Mesenchymal stem cell (in vitro differentiated cells and primary cell): ENCODE measurements at regions not wholly inside any gene's neighbourhood (a gene's known extent, or its start where the extent isn't known, plus 50 kb on each side); places are given as distances from the start of the nearest gene placed in this dataset.

Source experiments
- DNase-seq: peaks from one replicate; pipeline ENCODE4 v3.0.0-alpha.2; 2013
- H2AFZ ChIP-seq: one replicate; pipeline ENCODE4 v1.6.1; 2013; ENCODE audit warnings: low read depth, mild to moderate bottlenecking, control low read depth, inconsistent platforms, low read length, moderate library complexity
- H2AK5ac ChIP-seq: 2 replicates; pipeline ENCODE4 v1.6.1; 2013; ENCODE audit warnings: low read length, moderate library complexity, mild to moderate bottlenecking, inconsistent platforms; ENCODE audit not compliant: severe bottlenecking
- H2BK120ac ChIP-seq: one replicate; pipeline ENCODE4 v1.6.1; 2013; ENCODE audit warnings: low read depth, mild to moderate bottlenecking, inconsistent platforms, low read length, moderate library complexity
- H2BK12ac ChIP-seq, 2 experiments: one replicate each; pipeline ENCODE4 v1.6.1; 2013; ENCODE audit warnings: inconsistent platforms in 2 of 2, low read length in 2 of 2, mild to moderate bottlenecking in 2 of 2, moderate library complexity in 2 of 2, control low read depth in 1 of 2
- H2BK15ac ChIP-seq: one replicate; pipeline ENCODE4 v1.6.1; 2013; ENCODE audit warnings: mild to moderate bottlenecking, low read depth, inconsistent platforms; ENCODE audit not compliant: poor library complexity, severe bottlenecking
- H2BK5ac ChIP-seq: 2 replicates; pipeline ENCODE4 v1.6.1; 2013; ENCODE audit warnings: low read depth, mild to moderate bottlenecking, low read length, control low read depth, inconsistent platforms; ENCODE audit not compliant: poor library complexity, severe bottlenecking
- H3K14ac ChIP-seq, 2 experiments: one replicate each; pipeline ENCODE4 v1.6.1; 2013; ENCODE audit warnings: inconsistent platforms in 2 of 2, low read length in 2 of 2, control low read depth in 1 of 2, mild to moderate bottlenecking in 1 of 2, moderate library complexity in 1 of 2
- H3K18ac ChIP-seq, 2 experiments: one replicate each; pipeline ENCODE4 v1.6.1; 2013; ENCODE audit warnings: inconsistent platforms in 2 of 2, low read length in 2 of 2, control low read depth in 1 of 2, low read depth in 1 of 2, mild to moderate bottlenecking in 1 of 2
- H3K23ac ChIP-seq, 2 experiments: one replicate each; pipeline ENCODE4 v1.6.1; 2013; ENCODE audit warnings: inconsistent platforms in 2 of 2, low read length in 2 of 2, mild to moderate bottlenecking in 2 of 2, moderate library complexity in 2 of 2, control low read depth in 1 of 2
- H3K27ac ChIP-seq: 2 replicates; pipeline ENCODE4 v1.5.1; 2013; ENCODE audit warnings: mild to moderate bottlenecking, moderate library complexity, low read length, control low read depth, inconsistent platforms; ENCODE audit not compliant: poor library complexity, severe bottlenecking
- H3K27me3 ChIP-seq, 2 experiments: 2 replicates each; pipeline versions ENCODE4 v1.6.1 to v1.7.0; 2013; ENCODE audit warnings: low read length in 2 of 2, mild to moderate bottlenecking in 2 of 2, moderate library complexity in 2 of 2, control low read depth in 1 of 2, inconsistent platforms in 1 of 2; ENCODE audit not compliant: control insufficient read depth in 1 of 2, insufficient read depth in 1 of 2
- H3K36me3 ChIP-seq, 2 experiments: 2 replicates each; pipeline versions ENCODE4 v1.6.1 to v1.7.0; 2013; ENCODE audit warnings: low read length in 2 of 2, control low read depth in 1 of 2, inconsistent platforms in 1 of 2, low read depth in 1 of 2, mild to moderate bottlenecking in 1 of 2; ENCODE audit not compliant: insufficient read depth in 2 of 2, control insufficient read depth in 1 of 2
- H3K4ac ChIP-seq, 2 experiments: one replicate each; pipeline ENCODE4 v1.6.1; 2013; ENCODE audit warnings: inconsistent platforms in 2 of 2, low read length in 2 of 2, mild to moderate bottlenecking in 2 of 2, moderate library complexity in 2 of 2, control low read depth in 1 of 2, low read depth in 1 of 2
- H3K4me1 ChIP-seq: 2 replicates; pipeline ENCODE4 v1.6.1; 2013; ENCODE audit warnings: low read depth, low read length, control low read depth; ENCODE audit not compliant: control insufficient read depth, insufficient read depth
- H3K4me2 ChIP-seq: 2 replicates; pipeline ENCODE4 v1.6.1; 2013; ENCODE audit warnings: low read length, mild to moderate bottlenecking, inconsistent platforms; ENCODE audit not compliant: poor library complexity, severe bottlenecking
- H3K4me3 ChIP-seq, 2 experiments: 2 replicates each; pipeline versions ENCODE4 v1.5.1 to v1.7.0; 2013; ENCODE audit warnings: low read length in 2 of 2, mild to moderate bottlenecking in 2 of 2, control low read depth in 1 of 2, low read depth in 1 of 2; ENCODE audit not compliant: insufficient read depth in 1 of 2
- H3K79me1 ChIP-seq: replicated peaks from 2 replicates; pipeline ENCODE4 v1.6.1; 2013; ENCODE audit warnings: mild to moderate bottlenecking, control low read depth, low read length, inconsistent platforms; ENCODE audit not compliant: poor library complexity, severe bottlenecking
- H3K9ac ChIP-seq: 2 replicates; pipeline ENCODE4 v1.7.0; 2013; ENCODE audit warnings: mild to moderate bottlenecking, low read length, moderate library complexity
- H3K9me3 ChIP-seq: 2 replicates; pipeline ENCODE4 v1.7.0; 2013; ENCODE audit warnings: mild to moderate bottlenecking, low read length; ENCODE audit not compliant: control insufficient read depth
- H4K8ac ChIP-seq: one replicate; pipeline ENCODE4 v1.6.1; 2013; ENCODE audit warnings: inconsistent platforms, mild to moderate bottlenecking, low read length, moderate library complexity
- H4K91ac ChIP-seq: one replicate; pipeline ENCODE4 v1.6.1; 2013; ENCODE audit warnings: mild to moderate bottlenecking, low read length, inconsistent platforms
- WGBS: methylation state at CpG from one replicate; pipeline ENCODE4 v1.1.7; 2013; ENCODE audit warnings: mixed read lengths; 5-methylcytosine and 5-hydroxymethylcytosine counted together

DNA sequence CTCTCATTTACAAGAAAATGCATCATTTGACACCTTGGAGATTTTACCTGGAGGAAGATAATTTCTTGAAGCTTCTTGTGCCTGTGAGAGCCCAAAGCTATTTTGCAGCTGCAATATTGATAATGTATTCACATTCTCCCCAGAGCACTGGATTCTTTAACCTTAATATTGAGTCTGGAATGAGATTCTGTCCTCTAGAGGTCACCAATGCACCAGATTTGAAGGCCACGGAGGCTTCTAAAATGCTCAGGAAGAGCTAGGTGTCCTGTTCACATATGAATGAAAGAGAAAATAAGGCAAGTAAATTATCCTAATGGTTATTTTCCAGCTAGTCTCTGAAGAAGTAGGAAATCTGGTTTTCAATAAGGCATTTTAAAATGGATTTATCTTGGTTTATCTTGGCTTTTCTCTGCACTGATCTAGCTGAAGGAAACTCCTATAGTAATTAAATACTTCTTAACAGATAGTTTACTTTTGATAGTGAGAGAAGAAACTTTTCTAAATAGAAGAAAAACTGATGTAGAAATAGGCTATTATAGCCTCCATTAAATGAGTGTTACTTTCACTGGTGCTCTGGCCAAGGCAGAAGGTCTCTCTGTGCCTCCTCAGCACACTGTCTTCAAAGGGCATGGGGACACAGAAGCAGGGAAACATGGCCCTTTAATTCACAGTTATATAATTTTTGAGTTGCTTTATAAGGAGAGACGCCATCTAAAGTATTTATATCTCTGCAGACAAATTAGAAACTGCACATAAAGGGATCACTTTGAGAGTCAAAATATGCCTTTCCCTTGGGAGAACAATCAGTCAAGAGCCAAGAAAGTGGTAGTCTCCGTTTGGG is 297.0 kb upstream of the ACTBL2 start:
- H3K36me3 ChIP-seq = no peaks in the 10 kb centered on the region
- no peak overlapping the region for H4K91ac ChIP-seq
- no peak overlapping the region for H4K8ac ChIP-seq
- H2AK5ac ChIP-seq = peak overlapping the region; percentile 1
- H3K18ac ChIP-seq = no peak overlapping the region
- DNase-seq = peak; percentile 76
- H2AFZ ChIP-seq = no peak overlapping the region
- no peak overlapping the region for H3K4me2 ChIP-seq
- no peaks in the 10 kb centered on the region for H3K9me3 ChIP-seq
- H3K23ac ChIP-seq = no peak overlapping the region
- peak overlapping the region in 1 of 2 experiments; percentile 85 for H2BK12ac ChIP-seq
- H3K9ac ChIP-seq = peak overlapping the region; percentile 26
- H3K27ac ChIP-seq = no peak overlapping the region
- 42% methylated on average over 2 of the region's 3 CpGs for WGBS
- H3K4ac ChIP-seq = no peak overlapping the region
- H3K79me1 ChIP-seq = no peaks in the 10 kb centered on the region
- no peak overlapping the region for H3K14ac ChIP-seq
- H3K4me1 ChIP-seq = peaks cover 1% of the 10 kb centered on the region
- H2BK120ac ChIP-seq = no peak overlapping the region
- no peak overlapping the region for H3K4me3 ChIP-seq
- no peak overlapping the region for H2BK15ac ChIP-seq
- no peaks in the 10 kb centered on the region for H3K27me3 ChIP-seq
- H2BK5ac ChIP-seq = no peak overlapping the region

DNA sequence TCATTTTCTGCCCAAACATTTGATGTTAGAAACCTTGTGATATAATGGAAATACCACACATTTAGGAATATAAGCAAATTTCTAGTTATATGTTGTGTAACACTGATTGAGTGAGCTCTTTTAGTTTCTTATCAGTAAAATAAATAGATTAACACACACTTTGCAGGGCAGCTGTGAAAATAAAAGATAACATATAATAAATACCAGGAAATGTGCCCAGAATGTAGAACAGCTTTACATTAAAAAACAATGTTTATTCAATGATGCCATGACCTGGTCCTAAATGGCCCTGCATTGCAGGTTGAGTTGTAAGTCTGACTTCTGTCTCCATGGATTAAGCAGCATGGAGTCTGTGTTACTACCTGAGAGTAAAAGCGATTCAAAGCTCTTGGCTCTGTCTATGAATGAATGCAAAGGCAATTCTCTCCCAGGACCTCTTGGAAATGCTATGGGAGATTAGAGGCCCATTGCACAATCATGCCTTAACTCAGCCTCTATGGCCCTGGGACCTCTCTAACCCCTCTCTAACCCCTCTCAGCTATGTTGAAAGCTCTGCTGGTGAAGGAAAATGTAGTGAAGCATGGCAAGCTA is 296.0 kb upstream of the ACTBL2 start:
- Histone ChIP-seq H2BK12ac (no peak overlapping the region), H3K4ac (no peak overlapping the region), H3K9me3 (no peaks in the 10 kb centered on the region), H3K4me1 (peaks cover 1% of the 10 kb centered on the region), H2BK5ac (no peak overlapping the region), H3K4me3 (no peak overlapping the region), H2BK120ac (no peak overlapping the region), H3K27me3 (no peaks in the 10 kb centered on the region), H3K14ac (no peak overlapping the region), H3K79me1 (no peaks in the 10 kb centered on the region), H3K4me2 (no peak overlapping the region), H3K36me3 (no peaks in the 10 kb centered on the region), H3K18ac (peak overlapping the region in 1 of 2 experiments; percentile 11), H2AFZ (no peak overlapping the region), H3K27ac (peak overlapping the region; percentile 1), H4K8ac (no peak overlapping the region), H2AK5ac (no peak overlapping the region), H2BK15ac (no peak overlapping the region), H3K9ac (no peak overlapping the region), H3K23ac (no peak overlapping the region), H4K91ac (no peak overlapping the region)
- DNase-seq = peak; percentile 31
- WGBS = 89% methylated on average over 1 of the region's 1 CpG

DNA sequence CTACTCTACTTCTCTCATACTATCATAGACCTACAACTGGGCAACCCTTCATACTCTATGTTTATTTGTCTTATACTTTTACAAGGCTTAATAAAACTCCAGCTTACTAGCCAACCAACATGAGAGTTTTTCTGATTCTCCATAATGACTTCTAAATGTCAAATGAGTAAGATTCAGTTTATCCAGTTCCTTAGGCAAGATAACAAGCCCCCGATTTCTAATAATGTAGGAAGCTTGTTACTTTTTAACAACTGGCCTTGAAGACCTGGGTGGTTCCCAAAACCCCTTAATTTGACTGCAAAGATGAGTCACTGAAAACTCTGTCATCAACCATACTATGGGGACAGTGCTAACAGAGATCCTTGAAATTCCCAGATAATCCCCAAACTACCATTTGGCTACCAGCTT is 294.6 kb upstream of the ACTBL2 start:
- H4K8ac ChIP-seq = no peak overlapping the region
- peak; percentile 6 for DNase-seq
- no peaks in the 10 kb centered on the region for H3K79me1 ChIP-seq
- no peak overlapping the region for H3K23ac ChIP-seq
- H3K27ac ChIP-seq = no peak overlapping the region
- H3K4me3 ChIP-seq = no peak overlapping the region
- no peak overlapping the region for H4K91ac ChIP-seq
- H3K4ac ChIP-seq = no peak overlapping the region
- no peaks in the 10 kb centered on the region for H3K36me3 ChIP-seq
- no peak overlapping the region for H3K4me2 ChIP-seq
- H2BK5ac ChIP-seq = no peak overlapping the region
- no peak overlapping the region for H2BK12ac ChIP-seq
- H3K4me1 ChIP-seq = peaks cover 1% of the 10 kb centered on the region
- no peak overlapping the region for H2BK15ac ChIP-seq
- H3K14ac ChIP-seq = no peak overlapping the region
- no peak overlapping the region for H2BK120ac ChIP-seq
- no peak overlapping the region for H3K18ac ChIP-seq
- no peak overlapping the region for H3K9ac ChIP-seq
- no peaks in the 10 kb centered on the region for H3K9me3 ChIP-seq
- WGBS = 65% methylated on average over 1 of the region's 1 CpG
- H3K27me3 ChIP-seq = no peaks in the 10 kb centered on the region
- no peak overlapping the region for H2AFZ ChIP-seq
- no peak overlapping the region for H2AK5ac ChIP-seq

DNA sequence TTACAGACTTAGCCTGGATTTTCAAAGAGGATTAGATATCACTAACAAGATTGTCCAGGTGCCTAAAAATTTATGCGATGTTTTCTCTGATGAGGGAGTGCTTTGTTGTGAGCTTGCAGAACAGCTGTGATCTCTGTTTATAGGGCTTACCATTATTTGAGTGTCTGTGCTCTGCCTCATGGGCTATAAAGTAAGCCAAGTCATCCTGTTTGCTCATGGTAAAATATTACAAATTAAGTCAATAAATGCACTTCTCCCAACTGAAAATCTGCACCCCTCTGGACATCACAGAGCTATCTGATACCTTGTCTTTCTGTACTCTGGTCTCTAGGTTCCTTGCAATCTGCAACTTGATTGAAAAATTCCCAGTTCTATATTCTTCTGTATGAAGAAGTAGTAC is 293.4 kb upstream of the ACTBL2 start:
- H3K9ac ChIP-seq = no peak overlapping the region
- H3K79me1 ChIP-seq = no peaks in the 10 kb centered on the region
- H2AFZ ChIP-seq = no peak overlapping the region
- H3K4me2 ChIP-seq = no peak overlapping the region
- no peaks in the 10 kb centered on the region for H3K9me3 ChIP-seq
- no peaks in the 10 kb centered on the region for H3K27me3 ChIP-seq
- no peak overlapping the region for H3K27ac ChIP-seq
- no peaks in the 10 kb centered on the region for H3K36me3 ChIP-seq
- no peak overlapping the region for H3K23ac ChIP-seq
- no peak overlapping the region for H3K4me3 ChIP-seq
- no peak for DNase-seq
- no peak overlapping the region for H4K8ac ChIP-seq
- no peak overlapping the region for H2BK5ac ChIP-seq
- H3K4me1 ChIP-seq = peaks cover 1% of the 10 kb centered on the region
- H2BK15ac ChIP-seq = no peak overlapping the region
- WGBS = 91% methylated on average over 1 of the region's 1 CpG
- no peak overlapping the region for H2BK12ac ChIP-seq
- no peak overlapping the region for H4K91ac ChIP-seq
- H2AK5ac ChIP-seq = no peak overlapping the region
- H3K4ac ChIP-seq = no peak overlapping the region
- no peak overlapping the region for H3K18ac ChIP-seq
- H2BK120ac ChIP-seq = no peak overlapping the region
- no peak overlapping the region for H3K14ac ChIP-seq
